AG08396 (cell line): ENCODE measurements at regions not wholly inside any gene's neighbourhood (a gene's known extent, or its start where the extent isn't known, plus 50 kb on each side); places are given as distances from the start of the nearest gene placed in this dataset.

Source experiments
- DNase-seq: peaks from one replicate; pipeline ENCODE4 v3.0.0; 2012; ENCODE audit warnings: low spot score, mixed read lengths

- no peak for DNase-seq
Measured at GRCh38 chr15:68871507-68871906, 50.8 kb upstream of the ANP32A start.

DNA sequence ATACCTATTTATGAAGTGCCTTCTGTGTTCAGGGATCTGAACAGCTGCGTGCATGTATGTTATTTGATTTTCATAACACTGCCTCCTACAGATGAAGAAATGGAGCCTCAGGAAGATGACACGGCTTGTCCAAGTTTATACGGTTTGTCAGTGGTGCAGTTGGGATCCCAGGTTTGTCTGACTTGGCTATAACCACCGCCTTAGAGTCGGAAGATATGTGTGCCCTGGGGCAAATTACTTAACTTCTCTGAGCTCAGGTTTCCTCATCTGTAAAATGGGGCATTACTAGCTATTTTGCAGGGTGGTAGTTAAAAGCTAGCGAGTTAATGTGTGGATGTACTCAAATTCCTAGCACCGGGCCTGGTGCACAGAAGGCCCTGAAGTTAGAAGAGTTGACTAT lies 54.1 kb upstream of the ANP32A start:
- DNase-seq = no peak

GRCh38 chr15:68875377-68876116 lies 54.8 kb upstream of the SPESP1 start:
- peak; percentile 84 for DNase-seq

DNA sequence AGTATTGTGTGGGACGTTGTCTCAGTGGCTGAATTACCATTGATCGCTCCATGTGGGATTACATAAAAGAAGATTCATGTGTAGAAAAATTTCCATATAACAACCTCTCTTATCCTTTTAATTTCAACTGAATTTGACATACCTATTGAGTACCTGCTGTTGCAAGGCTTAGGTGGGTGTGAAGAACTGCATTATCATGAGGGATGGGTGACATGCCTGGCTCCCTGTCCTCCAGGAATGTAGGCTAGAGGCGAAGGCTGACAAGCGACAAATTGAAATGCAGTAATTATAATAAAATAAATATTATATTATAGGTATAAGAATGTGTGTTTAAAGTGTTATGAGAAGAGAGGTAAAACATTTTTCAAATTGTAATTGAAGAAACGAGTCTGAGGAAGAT lies 52.7 kb upstream of the SPESP1 start:
- no peak for DNase-seq

DNA sequence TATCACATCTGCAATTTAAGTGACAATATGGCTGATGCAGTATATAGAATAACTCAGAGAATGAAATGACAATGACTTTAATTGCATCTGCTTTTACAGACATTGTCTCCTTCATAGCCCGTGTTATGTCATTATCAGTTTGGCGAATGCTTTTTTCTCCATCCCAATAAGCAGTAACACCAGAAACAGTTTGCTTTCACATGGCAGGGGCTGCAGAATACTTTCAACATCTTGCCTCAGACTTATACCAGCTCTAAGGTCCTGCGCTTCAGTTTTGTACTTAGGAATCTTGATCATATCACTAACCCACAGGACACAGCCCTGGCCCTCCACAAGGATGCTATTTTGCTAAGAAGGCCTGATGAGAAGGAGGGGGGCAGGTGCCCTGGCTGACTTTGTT lies 49.9 kb upstream of the SPESP1 start:
- no peak for DNase-seq
